ENCODE measurements at regions not wholly inside any gene's neighbourhood (a gene's known extent, or its start where the extent isn't known, plus 50 kb on each side); places are given as distances from the start of the nearest gene placed in this dataset.

DNA sequence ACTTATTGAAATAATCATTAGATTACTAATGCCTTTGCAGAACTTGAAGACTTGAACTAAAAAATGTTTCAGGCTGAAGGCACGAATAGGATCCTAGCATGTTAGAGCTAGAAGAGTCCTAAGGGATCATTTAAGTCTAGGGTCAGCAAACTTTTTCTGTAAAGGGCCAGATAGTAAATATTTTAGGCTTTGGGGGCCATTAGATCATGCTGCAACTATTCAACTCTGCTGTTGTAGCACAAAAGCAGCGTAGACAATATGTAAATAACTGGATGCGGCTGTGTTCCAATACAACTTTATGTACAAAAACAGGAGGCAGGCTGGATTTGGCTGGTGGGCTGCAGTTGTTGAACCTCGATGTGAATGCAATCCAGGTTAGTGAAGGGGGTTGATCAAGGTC is 221.7 kb downstream of the ATP23 start:
- H3K4me3 ChIP-seq (ENCODE audit: low read length): no peak overlapping the region
- H3K27ac ChIP-seq (ENCODE audit: low read length): no peak overlapping the region
- no peak overlapping the region for H3K4me2 ChIP-seq (ENCODE audit: low read length)
- H3K9ac ChIP-seq (ENCODE audit: low read length): no peak overlapping the region
- H3K27me3 ChIP-seq (ENCODE audit: low read depth, low read length): no peaks in the 10 kb centered on the region
- TF ChIP-seq, protein P1, sequence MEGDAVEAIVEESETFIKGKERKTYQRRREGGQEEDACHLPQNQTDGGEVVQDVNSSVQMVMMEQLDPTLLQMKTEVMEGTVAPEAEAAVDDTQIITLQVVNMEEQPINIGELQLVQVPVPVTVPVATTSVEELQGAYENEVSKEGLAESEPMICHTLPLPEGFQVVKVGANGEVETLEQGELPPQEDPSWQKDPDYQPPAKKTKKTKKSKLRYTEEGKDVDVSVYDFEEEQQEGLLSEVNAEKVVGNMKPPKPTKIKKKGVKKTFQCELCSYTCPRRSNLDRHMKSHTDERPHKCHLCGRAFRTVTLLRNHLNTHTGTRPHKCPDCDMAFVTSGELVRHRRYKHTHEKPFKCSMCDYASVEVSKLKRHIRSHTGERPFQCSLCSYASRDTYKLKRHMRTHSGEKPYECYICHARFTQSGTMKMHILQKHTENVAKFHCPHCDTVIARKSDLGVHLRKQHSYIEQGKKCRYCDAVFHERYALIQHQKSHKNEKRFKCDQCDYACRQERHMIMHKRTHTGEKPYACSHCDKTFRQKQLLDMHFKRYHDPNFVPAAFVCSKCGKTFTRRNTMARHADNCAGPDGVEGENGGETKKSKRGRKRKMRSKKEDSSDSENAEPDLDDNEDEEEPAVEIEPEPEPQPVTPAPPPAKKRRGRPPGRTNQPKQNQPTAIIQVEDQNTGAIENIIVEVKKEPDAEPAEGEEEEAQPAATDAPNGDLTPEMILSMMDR (IDR thresholded peaks at IDR 0.05; ENCODE audit: low read depth, low read length): no peak
- no peak for TF ChIP-seq EZH2phosphoT487 (IDR thresholded peaks at IDR 0.05; ENCODE audit: low read depth)
- H2AFZ ChIP-seq (ENCODE audit: low read depth, low read length): no peak overlapping the region
- H3K4me1 ChIP-seq (ENCODE audit: low read length): no peaks in the 10 kb centered on the region
- H3K9me3 ChIP-seq (ENCODE audit: insufficient read depth, low read length): no peaks in the 10 kb centered on the region
- H3K79me2 ChIP-seq (ENCODE audit: low read length): no peaks in the 10 kb centered on the region
- no peaks in the 10 kb centered on the region for H4K20me1 ChIP-seq (ENCODE audit: insufficient read depth, low read length)
- H3K36me3 ChIP-seq (replicated peaks; ENCODE audit: low read depth, low read length): no peaks in the 10 kb centered on the region

DNA sequence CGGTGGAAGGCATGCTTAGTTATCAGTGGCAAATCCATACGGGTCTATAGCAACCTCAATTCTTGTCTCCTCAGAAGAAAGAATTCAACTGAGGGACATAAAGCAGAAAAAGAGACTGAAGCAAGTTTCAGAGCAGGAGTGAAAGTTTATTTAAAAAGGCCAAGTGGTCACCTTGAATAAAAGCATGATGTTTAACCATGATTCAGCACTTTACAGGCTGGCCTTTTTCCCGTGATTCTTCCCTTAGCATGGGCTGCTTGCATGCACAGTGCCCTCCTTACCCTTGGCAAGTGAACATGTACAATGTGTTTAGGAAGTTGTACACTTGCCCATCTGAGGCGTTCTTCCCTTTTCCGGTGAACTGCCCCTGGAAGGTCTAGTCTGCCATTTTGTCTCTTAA is 225.3 kb downstream of the ATP23 start:
- H3K4me3 ChIP-seq (ENCODE audit: low read length): no peak overlapping the region
- no peaks in the 10 kb centered on the region for H3K79me2 ChIP-seq (ENCODE audit: low read length)

DNA sequence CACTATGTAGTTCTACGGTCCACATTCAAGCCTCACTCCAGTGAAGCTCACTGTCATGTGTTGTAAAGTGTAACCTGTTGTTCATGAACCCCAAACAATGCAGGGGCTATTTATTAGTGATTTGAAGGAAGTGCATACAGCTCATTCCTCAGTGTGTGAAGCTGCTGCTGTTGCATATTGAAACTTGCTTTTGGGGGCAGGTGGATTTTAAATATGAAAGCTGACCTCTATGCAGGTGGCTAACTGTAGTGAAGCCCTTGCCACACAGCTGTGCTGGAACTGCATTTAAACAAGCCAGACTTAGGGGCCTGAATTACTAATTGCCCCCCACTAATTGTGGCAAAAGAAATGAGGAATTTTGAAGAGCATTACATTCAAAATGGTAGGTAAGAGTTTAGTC is 226.3 kb downstream of the ATP23 start:
- no peak overlapping the region for H2AFZ ChIP-seq (ENCODE audit: low read depth, low read length)
- H3K27ac ChIP-seq (ENCODE audit: low read length): no peak overlapping the region
- TF ChIP-seq, protein P1 (IDR thresholded peaks at IDR 0.05; ENCODE audit: low read depth, low read length): no peak
- no peak for TF ChIP-seq EZH2phosphoT487 (IDR thresholded peaks at IDR 0.05; ENCODE audit: low read depth)
- H4K20me1 ChIP-seq (ENCODE audit: insufficient read depth, low read length): no peaks in the 10 kb centered on the region
- H3K9me3 ChIP-seq (ENCODE audit: insufficient read depth, low read length): no peaks in the 10 kb centered on the region
- no peaks in the 10 kb centered on the region for H3K27me3 ChIP-seq (ENCODE audit: low read depth, low read length)
- no peak overlapping the region for H3K4me2 ChIP-seq (ENCODE audit: low read length)
- H3K4me1 ChIP-seq (ENCODE audit: low read length): 0 out of 2 replicates have a peak, but pooled peaks cover 5% of the 10 kb centered on the region
- no peak overlapping the region for H3K4me3 ChIP-seq (ENCODE audit: low read length)
- no peaks in the 10 kb centered on the region for H3K79me2 ChIP-seq (ENCODE audit: low read length)
- no peaks in the 10 kb centered on the region for H3K36me3 ChIP-seq (replicated peaks; ENCODE audit: low read depth, low read length)
- no peak overlapping the region for H3K9ac ChIP-seq (ENCODE audit: low read length)

More for the DNA sequence above, 225.3 kb downstream of the ATP23 start:
- no peak overlapping the region for H3K9ac ChIP-seq (ENCODE audit: low read length)
- H3K9me3 ChIP-seq (ENCODE audit: insufficient read depth, low read length): no peaks in the 10 kb centered on the region
- TF ChIP-seq, protein P1 (IDR thresholded peaks at IDR 0.05; ENCODE audit: low read depth, low read length): no peak
- TF ChIP-seq EZH2phosphoT487 (IDR thresholded peaks at IDR 0.05; ENCODE audit: low read depth): no peak
- H3K4me1 ChIP-seq (ENCODE audit: low read length): 0 out of 2 replicates have a peak, but pooled peaks cover 5% of the 10 kb centered on the region
- H4K20me1 ChIP-seq (ENCODE audit: insufficient read depth, low read length): no peaks in the 10 kb centered on the region
- no peak overlapping the region for H3K4me2 ChIP-seq (ENCODE audit: low read length)
- no peak overlapping the region for H3K27ac ChIP-seq (ENCODE audit: low read length)
- no peaks in the 10 kb centered on the region for H3K36me3 ChIP-seq (replicated peaks; ENCODE audit: low read depth, low read length)
- H2AFZ ChIP-seq (ENCODE audit: low read depth, low read length): no peak overlapping the region
- no peaks in the 10 kb centered on the region for H3K27me3 ChIP-seq (ENCODE audit: low read depth, low read length)

DNA sequence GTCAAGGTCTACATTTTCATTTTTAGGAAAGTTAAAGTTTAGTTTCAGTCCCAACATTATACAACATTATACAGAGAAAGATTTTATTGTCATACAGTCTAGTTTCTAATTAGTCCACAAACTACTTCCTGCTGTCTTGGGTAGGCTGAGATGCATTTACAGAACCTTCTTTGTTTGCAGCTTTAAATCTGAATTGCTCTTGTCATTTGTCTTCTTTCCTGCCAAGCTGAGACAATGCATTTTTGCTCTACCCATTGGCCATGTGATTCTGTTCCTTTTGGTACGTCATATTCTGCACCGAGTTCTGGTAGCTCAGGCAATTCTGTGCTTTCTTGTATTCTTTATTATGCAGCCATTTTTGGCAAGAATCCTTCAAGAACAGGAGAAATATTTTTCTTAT is 228.5 kb downstream of the ATP23 start:
- H3K9ac ChIP-seq (ENCODE audit: low read length): no peak overlapping the region
- no peak overlapping the region for H3K27ac ChIP-seq (ENCODE audit: low read length)
- no peaks in the 10 kb centered on the region for H3K36me3 ChIP-seq (replicated peaks; ENCODE audit: low read depth, low read length)
- 0 out of 2 replicates have a peak, but pooled peaks cover 5% of the 10 kb centered on the region for H3K4me1 ChIP-seq (ENCODE audit: low read length)
- H3K79me2 ChIP-seq (ENCODE audit: low read length): no peaks in the 10 kb centered on the region
- no peak overlapping the region for H2AFZ ChIP-seq (ENCODE audit: low read depth, low read length)
- no peak overlapping the region for H3K4me3 ChIP-seq (ENCODE audit: low read length)
- H3K9me3 ChIP-seq (ENCODE audit: insufficient read depth, low read length): no peaks in the 10 kb centered on the region
- no peaks in the 10 kb centered on the region for H4K20me1 ChIP-seq (ENCODE audit: insufficient read depth, low read length)
- no peak for TF ChIP-seq EZH2phosphoT487 (IDR thresholded peaks at IDR 0.05; ENCODE audit: low read depth)
- TF ChIP-seq, protein P1 (IDR thresholded peaks at IDR 0.05; ENCODE audit: low read depth, low read length): no peak
- H3K27me3 ChIP-seq (ENCODE audit: low read depth, low read length): no peaks in the 10 kb centered on the region
- no peak overlapping the region for H3K4me2 ChIP-seq (ENCODE audit: low read length)
